ENCODE measurements at regions not wholly inside any gene's neighbourhood (a gene's known extent, or its start where the extent isn't known, plus 50 kb on each side); places are given as distances from the start of the nearest gene placed in this dataset.

- DNase-seq (ENCODE audit: low read depth, low spot score) = no peak
- in situ Hi-C loops (cut with HindIII; ENCODE audit: low pct_unique_long_range_greater_than_20kb, low sequenced_read_pairs) = no loop called here
Observed at GRCh38 chr6:170135821-170136471, 154.9 kb downstream of the DLL1 start.

GRCh38 chr6:170135461-170135820 is 155.4 kb downstream of the DLL1 start:
- DNase-seq (ENCODE audit: low read depth, low spot score) = no peak
- in situ Hi-C loops (cut with HindIII; ENCODE audit: low pct_unique_long_range_greater_than_20kb, low sequenced_read_pairs) = no loop called here

GRCh38 chr6:170134471-170135440 is 156.1 kb downstream of the DLL1 start:
- no peak for DNase-seq (ENCODE audit: low read depth, low spot score)
- in situ Hi-C loops (cut with HindIII; ENCODE audit: low pct_unique_long_range_greater_than_20kb, low sequenced_read_pairs) = no loop called here

GRCh38 chr6:170134031-170134470 is 156.8 kb downstream of the DLL1 start:
- no peak for DNase-seq (ENCODE audit: low read depth, low spot score)
- in situ Hi-C loops (cut with HindIII; ENCODE audit: low pct_unique_long_range_greater_than_20kb, low sequenced_read_pairs) = no loop called here

- DNase-seq (ENCODE audit: low read depth, low spot score) = no peak
- in situ Hi-C loops (cut with HindIII; ENCODE audit: low pct_unique_long_range_greater_than_20kb, low sequenced_read_pairs) = no loop called here
Observed at GRCh38 chr6:170132561-170132991, 158.3 kb downstream of the DLL1 start.

GRCh38 chr6:170132011-170132521 is 158.8 kb downstream of the DLL1 start:
- no peak for DNase-seq (ENCODE audit: low read depth, low spot score)
- in situ Hi-C loops (cut with HindIII; ENCODE audit: low pct_unique_long_range_greater_than_20kb, low sequenced_read_pairs) = no loop called here

GRCh38 chr6:170131351-170131750 is 159.5 kb downstream of the DLL1 start:
- in situ Hi-C loops (cut with HindIII; ENCODE audit: low pct_unique_long_range_greater_than_20kb, low sequenced_read_pairs) = no loop called here
- DNase-seq (ENCODE audit: low read depth, low spot score) = no peak

- no peak for DNase-seq (ENCODE audit: low read depth, low spot score)
Observed at GRCh38 chr6:170130771-170131241, 160.1 kb downstream of the DLL1 start.

GRCh38 chr6:170130201-170130621 is 160.7 kb downstream of the DLL1 start:
- in situ Hi-C loops (cut with HindIII; ENCODE audit: low pct_unique_long_range_greater_than_20kb, low sequenced_read_pairs) = no loop called here
- DNase-seq (ENCODE audit: low read depth, low spot score) = no peak

More at GRCh38 chr6:170130771-170131241, 160.1 kb downstream of the DLL1 start:
- in situ Hi-C loops (cut with HindIII; ENCODE audit: low pct_unique_long_range_greater_than_20kb, low sequenced_read_pairs) = no loop called here

GRCh38 chr6:170129691-170130171 is 161.1 kb downstream of the DLL1 start:
- DNase-seq (ENCODE audit: low read depth, low spot score) = no peak
- in situ Hi-C loops (cut with HindIII; ENCODE audit: low pct_unique_long_range_greater_than_20kb, low sequenced_read_pairs) = no loop called here

- in situ Hi-C loops (cut with HindIII; ENCODE audit: low pct_unique_long_range_greater_than_20kb, low sequenced_read_pairs) = no loop called here
- DNase-seq (ENCODE audit: low read depth, low spot score) = no peak
Observed at GRCh38 chr6:170128811-170129681, 161.8 kb downstream of the DLL1 start.

- in situ Hi-C loops (cut with HindIII; ENCODE audit: low pct_unique_long_range_greater_than_20kb, low sequenced_read_pairs) = no loop called here
- DNase-seq (ENCODE audit: low read depth, low spot score) = no peak
Observed at GRCh38 chr6:170128346-170128745, 162.5 kb downstream of the DLL1 start.

GRCh38 chr6:170127151-170127550 is 163.7 kb downstream of the DLL1 start:
- in situ Hi-C loops (cut with HindIII; ENCODE audit: low pct_unique_long_range_greater_than_20kb, low sequenced_read_pairs) = no loop called here

GRCh38 chr6:170125456-170126300 is 165.2 kb downstream of the DLL1 start:
- no peak for DNase-seq (ENCODE audit: low read depth, low spot score)
- in situ Hi-C loops (cut with HindIII; ENCODE audit: low pct_unique_long_range_greater_than_20kb, low sequenced_read_pairs) = no loop called here

More at GRCh38 chr6:170127151-170127550, 163.7 kb downstream of the DLL1 start:
- no peak for DNase-seq (ENCODE audit: low read depth, low spot score)

GRCh38 chr6:170124836-170125235 is 166.0 kb downstream of the DLL1 start:
- in situ Hi-C loops (cut with HindIII; ENCODE audit: low pct_unique_long_range_greater_than_20kb, low sequenced_read_pairs) = no loop called here
- no peak for DNase-seq (ENCODE audit: low read depth, low spot score)

GRCh38 chr6:170124150-170124549 is 166.7 kb downstream of the DLL1 start:
- in situ Hi-C loops (cut with HindIII; ENCODE audit: low pct_unique_long_range_greater_than_20kb, low sequenced_read_pairs) = no loop called here
- DNase-seq (ENCODE audit: low read depth, low spot score) = no peak

GRCh38 chr6:170122651-170123050 is 168.2 kb downstream of the DLL1 start:
- no peak for DNase-seq (ENCODE audit: low read depth, low spot score)
- in situ Hi-C loops (cut with HindIII; ENCODE audit: low pct_unique_long_range_greater_than_20kb, low sequenced_read_pairs) = no loop called here

Data from SK-MEL-5 (cell line).